ENCODE measurements at regions not wholly inside any gene's neighbourhood (a gene's known extent, or its start where the extent isn't known, plus 50 kb on each side); places are given as distances from the start of the nearest gene placed in this dataset.
A peak's percentile ranks its signal among the peaks of the same experiment; 100 is the strongest.

DNA sequence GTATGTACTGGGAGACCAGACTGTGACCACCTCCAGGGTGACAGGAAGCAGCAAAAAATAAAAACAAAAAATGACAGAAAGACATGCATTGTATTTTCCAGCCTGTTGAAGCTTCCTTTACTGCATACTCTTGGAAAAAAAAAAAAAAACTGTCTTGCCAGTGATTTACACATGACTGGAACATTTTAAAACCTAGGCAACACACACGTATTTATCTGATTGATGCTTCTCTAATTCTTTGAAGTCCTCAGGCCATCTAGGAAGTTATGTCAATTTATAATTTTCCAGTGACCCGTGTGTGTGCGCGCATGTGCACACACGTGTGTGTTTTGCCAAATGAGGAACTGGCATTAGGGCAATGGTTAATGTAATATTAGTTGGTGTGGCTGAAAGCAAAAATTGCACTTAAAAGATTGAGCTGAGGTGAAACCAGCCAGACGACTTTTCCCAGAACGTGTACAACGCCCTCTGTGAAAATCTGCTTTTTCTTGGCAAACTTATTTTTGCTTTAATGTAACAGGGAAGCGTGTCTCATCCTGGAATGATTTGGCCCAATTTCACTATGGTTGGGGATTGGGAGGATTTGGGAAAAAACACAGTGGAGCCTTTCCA lies 315.2 kb downstream of the TFAP2A start:
- Mint-ChIP-seq H3K9me3 (peaks cover 4% of the 10 kb centered on the region), H3K4me1 (peaks cover 9% of the 10 kb centered on the region), H3K4me3 (peak overlapping the region in 1 of 3 experiments; percentile 58), H3K36me3 (ENCODE audit: low read depth) (no peaks in the 10 kb centered on the region), H3K27me3 (ENCODE audit: low read depth) (peaks cover 10% of the 10 kb centered on the region), H3K27ac (peak overlapping the region; percentile 60 to 91 (median 86))
- TF ChIP-seq CTCF (IDR thresholded peaks at IDR 0.05; ENCODE audit: unreplicated experiment in 3 of 3): no peak

DNA sequence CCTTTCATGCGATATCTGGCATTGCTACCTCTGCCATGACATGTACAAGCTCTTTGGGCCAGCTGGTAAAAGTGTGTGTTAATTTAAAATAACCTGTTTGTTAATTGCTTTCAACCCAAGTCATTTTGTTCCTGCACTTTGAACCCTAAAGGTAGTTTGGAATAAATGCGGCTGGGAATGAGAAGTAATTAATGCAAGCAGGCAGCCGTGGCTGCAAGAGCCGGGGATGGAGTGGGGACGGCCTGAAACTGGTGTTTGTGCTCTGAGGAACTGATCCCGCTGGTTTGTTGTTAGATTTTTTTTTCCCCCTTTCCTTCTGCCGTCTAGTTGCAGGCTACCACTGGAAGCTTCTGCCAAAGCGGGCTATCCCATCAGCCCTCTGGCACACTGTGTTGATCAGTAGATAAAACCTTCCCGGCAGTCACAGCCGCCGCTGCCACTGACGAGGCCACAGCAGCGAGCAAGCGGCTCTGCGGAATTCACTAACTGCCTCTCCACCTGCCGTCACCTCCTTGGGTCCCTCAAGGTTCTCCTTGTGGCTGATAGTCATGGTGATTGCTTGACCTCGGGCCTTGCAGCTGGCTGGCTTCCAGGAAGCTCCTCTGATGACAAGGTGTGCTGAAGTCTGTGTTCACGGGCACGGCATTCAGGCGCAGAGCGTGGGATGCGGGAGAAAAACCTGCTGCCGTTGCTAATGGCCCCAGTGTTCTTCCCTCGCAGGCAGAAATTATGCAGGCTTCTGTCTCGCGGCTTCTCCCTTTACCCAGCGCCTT lies 315.9 kb downstream of the TFAP2A start:
- Mint-ChIP-seq H3K27ac (peak overlapping the region; percentile 60 to 91 (median 86)), H3K36me3 (ENCODE audit: low read depth) (peaks cover 4% of the 10 kb centered on the region), H3K9me3 (peaks cover 7% of the 10 kb centered on the region), H3K27me3 (ENCODE audit: low read depth) (peaks cover 10% of the 10 kb centered on the region), H3K4me1 (peaks cover 9% of the 10 kb centered on the region), H3K4me3 (peak overlapping the region; percentile 11 to 58 (median 39))
- TF ChIP-seq CTCF (IDR thresholded peaks at IDR 0.05; ENCODE audit: unreplicated experiment in 3 of 3): no peak

DNA sequence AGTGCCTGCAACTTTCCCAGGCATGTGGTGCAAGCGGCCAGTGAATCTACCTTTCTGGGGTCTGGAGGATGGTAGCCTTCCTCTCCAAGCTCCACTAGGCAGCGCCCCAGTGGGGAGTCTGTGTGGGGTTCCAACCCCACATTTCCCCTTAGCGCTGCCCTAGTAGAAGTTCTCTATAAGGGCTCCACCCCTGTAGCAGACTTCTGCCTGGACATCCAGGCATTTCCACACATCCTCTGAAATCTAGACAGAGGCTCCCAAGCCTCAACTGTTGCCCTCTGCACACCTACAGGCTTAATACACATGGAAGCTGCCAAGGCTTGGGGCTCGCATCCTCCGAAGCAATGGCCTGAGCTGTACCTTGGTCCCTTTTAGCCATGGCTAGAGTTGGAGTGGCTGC lies 321.6 kb downstream of the TFAP2A start:
- peaks cover 5% of the 10 kb centered on the region for H3K36me3 Mint-ChIP-seq (ENCODE audit: low read depth)
- peaks cover 18% of the 10 kb centered on the region for H3K9me3 Mint-ChIP-seq
- no peak for TF ChIP-seq CTCF (IDR thresholded peaks at IDR 0.05; ENCODE audit: unreplicated experiment in 3 of 3)
- no peaks in the 10 kb centered on the region for H3K27me3 Mint-ChIP-seq (ENCODE audit: low read depth)
- H3K27ac Mint-ChIP-seq: no peak overlapping the region
- no peak overlapping the region for H3K4me3 Mint-ChIP-seq
- no peaks in the 10 kb centered on the region for H3K4me1 Mint-ChIP-seq

GRCh38 chr6:10084111-10084986 lies 330.5 kb downstream of the TFAP2A start:
- H3K9me3 Mint-ChIP-seq: no peaks in the 10 kb centered on the region
- no peak overlapping the region for H3K4me3 Mint-ChIP-seq
- H3K27me3 Mint-ChIP-seq (ENCODE audit: low read depth): peaks cover 8% of the 10 kb centered on the region
- H3K4me1 Mint-ChIP-seq: no peaks in the 10 kb centered on the region
- no peak for TF ChIP-seq CTCF (IDR thresholded peaks at IDR 0.05; ENCODE audit: unreplicated experiment in 3 of 3)
- no peak overlapping the region for H3K27ac Mint-ChIP-seq
- H3K36me3 Mint-ChIP-seq (ENCODE audit: low read depth): no peaks in the 10 kb centered on the region

DNA sequence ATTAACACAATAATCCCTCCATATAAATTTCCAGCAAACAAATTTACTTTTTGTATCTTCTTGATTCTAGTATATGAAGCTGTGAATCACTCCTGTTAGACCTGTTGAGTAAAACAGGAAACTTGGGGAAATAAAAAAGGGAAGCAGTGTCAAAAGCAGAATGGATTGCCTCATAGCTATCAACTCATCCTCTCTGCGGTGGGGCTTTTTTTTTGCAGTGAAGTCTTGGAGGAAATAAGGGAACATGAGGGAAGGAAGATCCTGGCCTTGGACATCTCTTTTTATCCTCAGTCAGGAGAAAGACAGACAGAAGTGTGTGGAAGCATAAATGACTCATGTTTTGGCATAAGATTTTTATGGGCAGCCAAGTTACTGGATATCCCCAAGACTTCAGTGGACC lies 332.5 kb downstream of the TFAP2A start:
- no peaks in the 10 kb centered on the region for H3K36me3 Mint-ChIP-seq (ENCODE audit: low read depth)
- no peaks in the 10 kb centered on the region for H3K9me3 Mint-ChIP-seq
- TF ChIP-seq CTCF (IDR thresholded peaks at IDR 0.05; ENCODE audit: unreplicated experiment in 3 of 3): no peak
- H3K27ac Mint-ChIP-seq: no peak overlapping the region
- H3K4me1 Mint-ChIP-seq: no peaks in the 10 kb centered on the region
- peaks cover 3% of the 10 kb centered on the region for H3K27me3 Mint-ChIP-seq (ENCODE audit: low read depth)
- H3K4me3 Mint-ChIP-seq: no peak overlapping the region

Measured in nephron (organoid).